Spleen (tissue), 11 donors: ENCODE measurements at regions not wholly inside any gene's neighbourhood (a gene's known extent, or its start where the extent isn't known, plus 50 kb on each side); places are given as distances from the start of the nearest gene placed in this dataset.

Source experiments
- DNase-seq: peaks from one replicate; pipeline ENCODE4 v3.0.0-alpha.2; 2020
- H3K27ac ChIP-seq, 8 donors: fragments of 200-600 bp; sonication (generic) in 7 of 8; 1 replicate in 4 of 8; 2 replicates in 4 of 8; pipeline versions ENCODE4 v1.5.0 to v1.8.0; 2016 to 2021; ENCODE audit warnings: inconsistent platforms in 4 of 8, mild to moderate bottlenecking in 4 of 8, moderate library complexity in 1 of 8
- H3K27me3 ChIP-seq, 7 donors: fragments of 200-600 bp; sonication (generic) in 6 of 7; replicated peaks in 1 of 7; 1 replicate in 4 of 7; 2 replicates in 3 of 7; pipeline versions ENCODE4 v1.5.0 to v1.8.0; 2016 to 2021; ENCODE audit warnings: inconsistent platforms in 3 of 7, mild to moderate bottlenecking in 1 of 7
- H3K36me3 ChIP-seq, 6 donors: fragments of 200-600 bp; sonication (generic) in 5 of 6; 1 replicate in 4 of 6; 2 replicates in 2 of 6; pipeline versions ENCODE4 v1.5.0 to v1.8.0; 2016 to 2021; ENCODE audit warnings: inconsistent platforms in 2 of 6
- H3K4me1 ChIP-seq, 6 donors: fragments of 200-600 bp; sonication (generic) in 5 of 6; 1 replicate in 3 of 6; 2 replicates in 3 of 6; pipeline versions ENCODE4 v1.5.0 to v1.8.0; 2016 to 2021; ENCODE audit warnings: inconsistent platforms in 3 of 6
- H3K4me3 ChIP-seq, 8 donors: fragments of 200-600 bp; sonication (generic) in 7 of 8; 1 replicate in 4 of 8; 2 replicates in 4 of 8; pipeline versions ENCODE4 v1.5.0 to v1.8.0; 2016 to 2021; ENCODE audit warnings: inconsistent platforms in 4 of 8, mild to moderate bottlenecking in 4 of 8, moderate library complexity in 2 of 8
- H3K9me3 ChIP-seq, 8 donors: fragments of 200-600 bp; sonication (generic) in 7 of 8; 1 replicate in 4 of 8; 2 replicates in 4 of 8; pipeline versions ENCODE4 v1.5.0 to v1.8.0; 2016 to 2021; ENCODE audit warnings: inconsistent platforms in 4 of 8
- CTCF ChIP-seq, 11 experiments: fragments of 200-600 bp in 7 of 11; fragments of 450-650 bp in 4 of 11; sonication (generic) in 4 of 11; IDR thresholded peaks in 8 of 11; conservative IDR thresholded peaks in 3 of 11; 1 replicate in 7 of 11; 2 replicates in 4 of 11; pipeline versions ENCODE4 v1.4.0 to v1.8.0; 2016 to 2021; ENCODE audit warnings: antibody characterized with exemption in 11 of 11, inconsistent platforms in 4 of 11, mild to moderate bottlenecking in 1 of 11
- POLR2A ChIP-seq, 3 donors: fragments of 450-650 bp; IDR thresholded peaks; one replicate each; pipeline ENCODE4 v1.5.1; 2017; ENCODE audit warnings: antibody characterized with exemption in 3 of 3, mild to moderate bottlenecking in 1 of 3
- POLR2AphosphoS5 ChIP-seq, 3 donors: sonication (generic); formaldehyde crosslinking; IDR thresholded peaks; one replicate each; pipeline ENCODE4 v1.5.1; 2017; ENCODE audit warnings: antibody characterized with exemption in 3 of 3
- WGBS, 5 donors: extraction: QIAGEN DNeasy Blood & Tissue Kit in 3 of 5; methylation state at CpG; one replicate each; pipeline versions ENCODE4 v1.1.5 to v1.1.7; 2013 to 2018; 5-methylcytosine and 5-hydroxymethylcytosine counted together
- intact Hi-C: fragments of 100-400 bp; cut with DNase I; formaldehyde crosslinking; loops from one replicate; pipeline ENCODE4 v1.15.0; 2023; ENCODE audit warnings: low total_unique reads
- donor health status: healthy with polysubstance abuse.
- donor health status: DM: no; HTN: no; CAD: no; lungs with moderate emphysema.
- donor health status: DM: no; HTN: no; CAD: no.
- donor health status: Bipolar disorder and iron deficiency.
- donor health status: healthy.
- donor health status: DM: no; HTN: no; CAD: no.
- donor health status: DM: yes; HTN: yes; CAD: no.

- peaks cover 0 to 27% (median 12%) of the 10 kb centered on the region in 6 donors for H3K4me1 ChIP-seq
- TF ChIP-seq POLR2A (IDR thresholded peaks at IDR 0.05), result no peak
- no peak for TF ChIP-seq POLR2AphosphoS5 (IDR thresholded peaks at IDR 0.05)
- TF ChIP-seq CTCF (IDR thresholded peaks at IDR 0.05 in 8 of 11, conservative IDR thresholded peaks at IDR 0.05 in 3 of 11), result no peak
- H3K4me3 ChIP-seq, result no peak overlapping the region
- peaks cover 0 to 55% (median 8%) of the 10 kb centered on the region in 7 donors for H3K27me3 ChIP-seq
- no peak for DNase-seq
- 78 to 93% (median 82%) methylated on average over 4 of the region's 4 CpGs for WGBS, 5 donors
- H3K9me3 ChIP-seq, result peaks cover 0 to 20% (median 6%) of the 10 kb centered on the region in 8 donors
- no peaks in the 10 kb centered on the region for H3K36me3 ChIP-seq
- H3K27ac ChIP-seq, result no peak overlapping the region
- intact Hi-C loops, result loop anchor here (5.0 kb wide), 1 partner anchor 401 kb away; no protein-coding TSS in a partner anchor
Measured at GRCh38 chr16:66273053-66273452, 93.4 kb upstream of the CDH5 start.

GRCh38 chr16:66272461-66272860 lies 94.0 kb upstream of the CDH5 start:
- peaks cover 0 to 50% (median 8%) of the 10 kb centered on the region in 7 donors for H3K27me3 ChIP-seq
- peaks cover 0 to 27% (median 12%) of the 10 kb centered on the region in 6 donors for H3K4me1 ChIP-seq
- H3K9me3 ChIP-seq, result peaks cover 0 to 15% (median 4%) of the 10 kb centered on the region in 8 donors
- intact Hi-C loops, result loop anchor here (5.0 kb wide), 1 partner anchor 400 kb away; no protein-coding TSS in a partner anchor
- TF ChIP-seq POLR2AphosphoS5 (IDR thresholded peaks at IDR 0.05) (no peak), POLR2A (IDR thresholded peaks at IDR 0.05) (no peak), CTCF (IDR thresholded peaks at IDR 0.05 in 8 of 11, conservative IDR thresholded peaks at IDR 0.05 in 3 of 11) (no peak)
- WGBS, 5 donors, result 80 to 93% (median 86%) methylated on average over 6 of the region's 6 CpGs
- H3K36me3 ChIP-seq, result no peaks in the 10 kb centered on the region
- no peak for DNase-seq
- no peak overlapping the region for H3K4me3 ChIP-seq
- H3K27ac ChIP-seq, result no peak overlapping the region

DNA sequence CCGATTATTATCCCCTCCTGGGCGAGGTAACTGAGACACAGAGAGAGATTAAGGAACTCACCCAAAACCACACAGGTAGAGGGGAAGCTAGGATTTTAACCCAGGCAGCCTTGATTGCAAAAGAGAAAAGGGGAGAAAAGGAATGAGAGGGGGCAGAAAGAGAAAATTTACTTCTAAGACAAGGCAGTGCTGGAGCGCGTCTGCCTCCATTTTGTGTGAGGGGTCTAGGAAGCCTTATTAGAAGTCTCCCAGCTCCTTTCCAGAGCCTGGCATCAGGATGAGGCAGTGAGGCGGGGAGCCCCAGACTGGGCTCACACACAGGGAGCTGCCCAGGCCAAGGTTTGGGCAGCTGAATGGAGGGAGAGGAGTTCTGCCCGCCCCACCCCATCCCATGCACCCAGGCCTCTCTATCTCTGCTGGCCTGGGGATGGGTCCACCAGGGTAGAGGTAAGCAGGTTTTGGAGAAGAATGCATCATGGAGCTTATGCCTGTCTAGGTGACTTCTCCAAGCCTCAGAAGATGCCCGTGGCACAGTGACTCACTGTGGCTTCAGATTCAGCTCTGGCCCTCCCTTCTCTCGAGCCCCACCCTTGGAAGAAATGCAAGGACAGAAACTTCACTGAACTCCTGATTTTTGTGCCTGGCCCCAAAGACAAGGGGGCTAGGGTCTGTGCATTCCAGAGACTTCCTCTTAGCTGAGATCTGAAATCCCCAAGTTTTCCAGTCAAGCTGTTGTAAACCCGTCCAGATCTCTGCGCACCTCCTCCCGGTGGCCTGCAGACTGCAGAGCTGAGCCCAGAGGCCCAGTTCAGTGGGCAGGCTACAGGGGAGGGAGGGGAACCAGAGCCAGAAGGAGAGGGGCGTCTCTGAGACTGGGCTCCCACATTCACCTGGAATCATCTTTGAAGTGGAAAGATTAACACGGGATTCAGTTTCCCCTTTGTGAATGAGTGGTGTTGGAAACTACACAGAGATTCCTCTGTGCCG lies 95.1 kb upstream of the CDH5 start:
- DNase-seq, result no peak
- no peak for TF ChIP-seq CTCF (IDR thresholded peaks at IDR 0.05 in 8 of 11, conservative IDR thresholded peaks at IDR 0.05 in 3 of 11)
- TF ChIP-seq POLR2A (IDR thresholded peaks at IDR 0.05), result no peak
- no peak for TF ChIP-seq POLR2AphosphoS5 (IDR thresholded peaks at IDR 0.05)
- intact Hi-C loops, result loop anchor here (5.0 kb wide), 1 partner anchor 399 kb away; no protein-coding TSS in a partner anchor

More for the DNA sequence above, 95.1 kb upstream of the CDH5 start:
- peaks cover 0 to 56% (median 8%) of the 10 kb centered on the region in 7 donors for H3K27me3 ChIP-seq
- H3K27ac ChIP-seq, result no peak overlapping the region
- H3K36me3 ChIP-seq, result no peaks in the 10 kb centered on the region
- 82 to 92% (median 87%) methylated on average over 14 of the region's 14 CpGs for WGBS, 5 donors
- H3K4me1 ChIP-seq, result peaks cover 0 to 31% (median 12%) of the 10 kb centered on the region in 6 donors
- no peak overlapping the region for H3K4me3 ChIP-seq
- H3K9me3 ChIP-seq, result peaks cover 0 to 9% (median 0%) of the 10 kb centered on the region in 8 donors
